Stimulated activated CD4-positive, alpha-beta T cell treated with anti-CD3 and anti-CD28 coated beads, TNF-alpha, amount 100 ng/mL, for 48 hours (primary cell): ENCODE measurements at regions not wholly inside any gene's neighbourhood (a gene's known extent, or its start where the extent isn't known, plus 50 kb on each side); places are given as distances from the start of the nearest gene placed in this dataset.
"Not testable (repeated sequence)": the region's sequence is repeated elsewhere in the genome, so short reads cannot be mapped to it uniquely, and the experiment has no call there.

Experiments
- DNase-seq, 3 donors: peaks; one replicate each; pipeline ENCODE4 v3.0.0-alpha.2; 2020; ENCODE audit warnings: low read depth in 3 of 3

GRCh38 chr3:64392001-64392400 is 166.7 kb upstream of the PRICKLE2 start:
- DNase-seq = no peak

GRCh38 chr3:64390893-64391292 is 165.6 kb upstream of the PRICKLE2 start:
- DNase-seq = no peak

GRCh38 chr3:64388886-64389285 is 163.6 kb upstream of the PRICKLE2 start:
- DNase-seq = no peak

- no peak for DNase-seq
Measured at GRCh38 chr3:64387688-64388087, 162.4 kb upstream of the PRICKLE2 start.

GRCh38 chr3:64385277-64385676 is 160.0 kb upstream of the PRICKLE2 start:
- no peak for DNase-seq

- no peak for DNase-seq
Measured at GRCh38 chr3:64384561-64384960, 159.3 kb upstream of the PRICKLE2 start.

GRCh38 chr3:64382153-64382552 is 156.9 kb upstream of the PRICKLE2 start:
- DNase-seq = no peak

GRCh38 chr3:64381367-64381766 is 156.1 kb upstream of the PRICKLE2 start:
- DNase-seq = no peak

- DNase-seq = no peak
Measured at GRCh38 chr3:64380546-64380945, 155.3 kb upstream of the PRICKLE2 start.

- no peak for DNase-seq
Measured at GRCh38 chr3:64379221-64379620, 154.0 kb upstream of the PRICKLE2 start.

- no peak for DNase-seq
Measured at GRCh38 chr3:64377942-64378341, 152.7 kb upstream of the PRICKLE2 start.

- no peak for DNase-seq
Measured at GRCh38 chr3:64375737-64376136, 150.5 kb upstream of the PRICKLE2 start.

- DNase-seq = no peak
Measured at GRCh38 chr3:64369390-64369789, 144.1 kb upstream of the PRICKLE2 start.

GRCh38 chr3:64368257-64369020 is 143.2 kb upstream of the PRICKLE2 start:
- no peak for DNase-seq

GRCh38 chr3:64365877-64366276 is 140.6 kb upstream of the PRICKLE2 start:
- no peak for DNase-seq

GRCh38 chr3:64363842-64364241 is 138.6 kb upstream of the PRICKLE2 start:
- no peak for DNase-seq

GRCh38 chr3:64361962-64362735 is 136.9 kb upstream of the PRICKLE2 start:
- no peak for DNase-seq

- not testable (repeated sequence) for DNase-seq
Measured at GRCh38 chr3:64361036-64361435, 135.8 kb upstream of the PRICKLE2 start.

- no peak for DNase-seq
Measured at GRCh38 chr3:64360280-64360679, 135.0 kb upstream of the PRICKLE2 start.

GRCh38 chr3:64359735-64360134 is 134.5 kb upstream of the PRICKLE2 start:
- no peak for DNase-seq

- DNase-seq = no peak
Measured at GRCh38 chr3:64358853-64359252, 133.6 kb upstream of the PRICKLE2 start.

GRCh38 chr3:64358176-64358575 is 132.9 kb upstream of the PRICKLE2 start:
- no peak for DNase-seq

GRCh38 chr3:64357481-64357880 is 132.2 kb upstream of the PRICKLE2 start:
- no peak for DNase-seq
